AG09319 (cell line): ENCODE measurements at regions not wholly inside any gene's neighbourhood (a gene's known extent, or its start where the extent isn't known, plus 50 kb on each side); places are given as distances from the start of the nearest gene placed in this dataset.

Experiments
- DNase-seq: peaks from one replicate; pipeline ENCODE4 v3.0.0-alpha.2; 2010; ENCODE audit warnings: low read depth; ENCODE audit errors: extremely low read depth
- CTCF ChIP-seq: IDR thresholded peaks from 2 replicates; pipeline ENCODE4 v1.5.1; 2011; ENCODE audit warnings: low read depth, mild to moderate bottlenecking, inconsistent platforms, low read length, moderate library complexity

GRCh38 chr10:52465202-52465601 lies 151.1 kb downstream of the DKK1 start:
- no peak for DNase-seq
- no peak for TF ChIP-seq CTCF

- no peak for DNase-seq
- TF ChIP-seq CTCF: no peak
These were observed 152.4 kb downstream of the DKK1 start for GRCh38 chr10:52466464-52466863.

- no peak for TF ChIP-seq CTCF
- no peak for DNase-seq
These were observed 156.1 kb downstream of the DKK1 start for GRCh38 chr10:52469970-52470705.

GRCh38 chr10:52472406-52473146 lies 158.5 kb downstream of the DKK1 start:
- no peak for TF ChIP-seq CTCF
- DNase-seq: no peak

GRCh38 chr10:52474265-52474664 lies 160.2 kb downstream of the DKK1 start:
- no peak for TF ChIP-seq CTCF
- no peak for DNase-seq

- no peak for TF ChIP-seq CTCF
- no peak for DNase-seq
These were observed 163.2 kb downstream of the DKK1 start for GRCh38 chr10:52477305-52477704.

GRCh38 chr10:52479567-52479966 lies 165.5 kb downstream of the DKK1 start:
- no peak for TF ChIP-seq CTCF
- DNase-seq: no peak
